GM18867 (cell line): ENCODE measurements at regions not wholly inside any gene's neighbourhood (a gene's known extent, or its start where the extent isn't known, plus 50 kb on each side); places are given as distances from the start of the nearest gene placed in this dataset.

Experiments
- ATAC-seq: cut with Tn5 transposase; IDR thresholded peaks from one replicate; pipeline ENCODE4 v1.9.1; 2021; ENCODE audit warnings: mild to moderate bottlenecking, moderate library complexity; ENCODE audit not compliant: unreplicated experiment

DNA sequence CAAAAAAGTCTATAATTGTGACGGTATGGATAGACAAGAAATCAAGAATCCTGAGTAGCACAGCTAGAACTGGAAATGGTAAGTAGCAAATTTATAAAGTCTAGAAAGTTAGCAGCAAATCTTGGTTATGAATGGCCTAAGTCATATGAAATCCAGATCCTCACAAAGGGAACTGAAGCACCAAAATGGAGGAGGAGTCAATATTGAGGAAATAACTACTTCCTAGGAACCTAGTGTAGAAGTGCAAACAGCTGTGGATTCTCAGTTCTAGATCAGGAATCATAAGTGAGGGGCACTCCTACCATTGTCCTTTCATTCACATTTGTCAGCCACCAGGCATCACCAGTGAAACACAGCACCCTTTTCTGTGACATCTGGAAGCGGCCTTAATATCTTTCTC lies 202.2 kb upstream of the DCN start:
- no peak for ATAC-seq

DNA sequence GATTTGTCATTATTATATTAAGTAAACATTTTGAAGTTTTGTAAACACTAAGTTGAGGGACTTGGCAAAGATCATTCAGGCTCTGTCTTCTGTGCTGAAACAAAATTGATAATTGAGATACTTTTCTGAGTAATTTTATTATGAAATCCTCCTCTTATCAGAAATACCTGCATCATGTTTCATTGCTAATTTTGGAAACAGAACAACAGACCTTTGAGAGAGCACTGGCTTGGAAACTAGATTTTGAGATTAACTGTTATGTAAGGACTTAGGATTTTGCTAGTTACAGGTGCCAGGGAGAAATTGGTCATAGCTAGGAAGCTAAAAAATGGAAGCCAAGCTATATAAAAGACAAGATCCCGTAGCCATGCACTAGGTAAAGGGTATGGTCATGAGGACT lies 201.7 kb upstream of the DCN start:
- ATAC-seq = no peak

DNA sequence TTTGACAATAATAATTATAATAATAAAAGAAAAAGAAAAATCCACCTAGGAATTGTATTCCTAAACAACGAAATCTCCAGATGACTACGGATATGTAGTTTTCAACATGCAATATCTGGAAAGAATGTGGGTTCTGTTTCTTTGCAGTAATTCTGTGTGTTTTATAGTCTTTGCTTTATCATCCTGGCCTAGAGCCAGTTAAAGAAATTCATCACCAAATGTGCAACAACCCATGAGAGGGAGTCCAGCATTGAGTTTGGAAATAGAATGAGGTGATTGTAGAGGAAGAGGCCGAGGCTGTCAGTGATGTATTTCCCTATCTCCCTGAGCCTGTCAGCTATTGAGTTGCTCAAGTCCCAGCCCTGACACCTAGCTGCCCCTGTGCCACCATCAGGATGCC lies 200.5 kb upstream of the DCN start:
- ATAC-seq = no peak

DNA sequence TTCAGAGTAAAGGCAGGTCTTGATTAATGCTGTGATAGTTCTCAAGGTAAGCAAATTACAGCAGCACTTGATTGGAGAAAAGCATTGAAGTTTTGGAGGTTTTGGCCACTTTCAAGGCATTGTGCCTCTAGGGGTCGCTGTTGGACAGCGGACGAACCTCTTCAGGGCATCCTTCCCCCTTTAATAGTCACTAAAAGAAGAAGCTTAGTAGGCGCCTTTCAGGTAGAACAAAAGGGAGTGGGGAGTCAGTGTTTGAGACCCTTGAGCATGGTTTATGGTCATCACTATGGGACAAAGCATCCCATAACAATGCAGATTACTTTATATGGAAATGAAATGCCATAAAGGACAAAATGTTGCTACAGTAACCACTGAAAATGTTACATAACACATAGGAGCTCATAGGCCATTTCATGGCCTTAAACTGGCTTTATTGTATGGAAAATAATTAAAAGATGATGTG lies 199.5 kb upstream of the DCN start:
- peak; percentile 84 for ATAC-seq

DNA sequence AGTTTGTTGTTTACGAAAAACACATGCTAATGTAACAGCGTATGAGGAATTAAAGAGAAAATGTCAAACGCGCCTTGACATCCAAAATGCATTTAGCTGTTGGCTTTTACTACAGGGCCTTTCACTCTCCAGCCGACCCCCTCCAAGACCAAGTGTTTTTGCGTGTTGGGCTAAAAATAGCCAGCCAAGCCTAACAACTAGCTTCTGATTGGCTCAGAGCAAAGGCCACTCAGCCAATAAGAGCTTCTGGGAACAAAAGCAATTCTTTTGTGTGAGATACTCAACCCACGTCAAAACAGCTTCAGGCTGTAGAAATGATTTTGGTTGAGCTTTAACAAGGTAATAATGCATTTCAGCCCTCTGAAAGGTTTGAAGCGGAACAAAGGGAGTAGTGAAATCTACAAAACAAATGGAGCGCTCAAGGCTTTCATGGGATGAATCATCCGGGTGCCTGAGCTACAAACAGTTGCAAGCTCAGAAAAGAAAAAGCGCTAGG lies 198.7 kb upstream of the DCN start:
- peak; percentile 65 for ATAC-seq

DNA sequence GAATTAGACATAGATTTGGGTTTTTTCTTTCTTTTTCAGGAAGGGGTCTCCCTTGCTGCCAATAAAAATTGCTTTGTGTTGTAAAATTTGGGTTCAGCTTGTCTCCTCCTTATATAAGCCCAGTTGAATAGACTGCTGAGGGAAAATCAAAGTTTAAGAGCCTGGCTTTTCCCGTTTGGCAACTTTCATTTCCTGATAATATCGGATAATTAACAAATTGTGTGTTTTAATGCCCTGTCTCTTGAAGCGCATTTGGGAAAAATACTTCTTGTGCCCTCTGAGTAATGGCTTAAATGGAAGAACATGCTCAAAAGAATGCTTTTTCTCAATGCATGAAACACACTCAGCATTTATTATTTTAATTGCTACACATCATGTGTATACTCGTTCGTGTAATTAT lies 198.0 kb upstream of the DCN start:
- ATAC-seq = no peak

DNA sequence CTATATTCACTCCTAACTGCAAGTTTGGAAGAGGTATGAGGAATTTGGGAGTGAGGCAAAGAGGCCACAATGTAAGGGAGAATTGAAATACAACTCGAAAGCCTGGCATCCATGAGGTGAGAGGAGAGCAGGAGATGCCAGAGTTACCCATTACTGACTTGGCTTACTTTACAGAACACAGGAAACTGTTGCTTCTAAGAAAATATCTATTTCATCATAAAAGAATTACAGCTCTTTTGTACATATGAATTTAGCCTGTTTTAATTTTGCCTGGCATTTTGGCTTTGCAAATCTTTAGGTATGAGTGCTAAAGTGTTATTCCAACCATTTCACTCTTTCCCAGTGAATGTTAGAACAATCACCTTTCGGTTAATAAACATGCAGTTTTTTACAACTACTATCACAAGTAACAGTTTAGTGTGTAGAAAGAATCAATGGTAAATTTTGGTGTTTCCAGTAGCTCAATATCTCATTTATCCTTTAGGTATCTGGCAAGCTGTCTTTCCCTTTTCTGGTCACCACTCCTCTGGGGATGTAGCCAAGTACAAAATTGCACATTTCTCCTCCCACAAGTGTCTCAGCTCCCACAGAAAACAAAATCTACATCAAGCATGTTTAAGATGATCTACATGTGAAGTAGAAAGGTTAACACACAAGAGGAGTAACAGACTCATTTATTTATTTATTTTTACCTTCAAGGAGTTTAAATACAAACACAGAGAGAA lies 196.6 kb upstream of the DCN start:
- ATAC-seq = no peak

DNA sequence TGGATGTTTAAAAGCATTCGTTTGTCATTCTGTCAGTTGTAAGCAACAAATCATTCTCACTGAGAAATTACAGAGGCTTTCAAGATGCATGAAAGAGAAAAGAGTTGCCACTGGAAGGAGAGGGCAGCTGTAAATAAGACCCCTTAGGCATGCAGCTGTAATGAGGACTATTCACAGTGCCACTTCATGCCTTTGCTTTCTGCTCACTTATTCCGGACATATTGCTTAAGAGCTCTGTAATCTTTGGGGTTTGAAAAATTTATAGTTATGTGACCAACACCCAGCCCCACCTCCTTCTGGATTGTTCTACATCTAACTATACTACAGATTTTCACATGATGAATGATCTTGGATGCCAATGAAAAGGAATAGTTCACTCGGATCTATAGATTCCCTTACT lies 194.8 kb upstream of the DCN start:
- ATAC-seq = no peak

DNA sequence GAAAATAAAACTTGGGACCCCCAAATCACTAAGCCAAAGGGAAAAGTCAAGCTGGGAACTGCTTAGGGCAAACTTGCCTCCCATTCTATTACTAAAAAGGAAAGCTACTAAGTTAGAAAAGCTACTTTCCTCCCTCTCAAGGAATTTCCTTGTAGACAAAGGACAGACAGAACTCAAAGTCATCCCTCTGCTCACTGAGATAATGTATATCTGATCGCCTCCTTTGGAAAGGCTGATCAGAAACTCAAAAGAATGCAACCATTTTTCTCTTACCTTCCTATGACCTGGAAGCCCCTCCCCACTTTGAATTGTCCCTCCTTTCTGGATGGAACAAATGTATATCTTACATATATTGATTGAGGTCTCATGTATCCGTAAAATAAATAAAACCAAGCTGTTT lies 190.5 kb upstream of the DCN start:
- no peak for ATAC-seq

DNA sequence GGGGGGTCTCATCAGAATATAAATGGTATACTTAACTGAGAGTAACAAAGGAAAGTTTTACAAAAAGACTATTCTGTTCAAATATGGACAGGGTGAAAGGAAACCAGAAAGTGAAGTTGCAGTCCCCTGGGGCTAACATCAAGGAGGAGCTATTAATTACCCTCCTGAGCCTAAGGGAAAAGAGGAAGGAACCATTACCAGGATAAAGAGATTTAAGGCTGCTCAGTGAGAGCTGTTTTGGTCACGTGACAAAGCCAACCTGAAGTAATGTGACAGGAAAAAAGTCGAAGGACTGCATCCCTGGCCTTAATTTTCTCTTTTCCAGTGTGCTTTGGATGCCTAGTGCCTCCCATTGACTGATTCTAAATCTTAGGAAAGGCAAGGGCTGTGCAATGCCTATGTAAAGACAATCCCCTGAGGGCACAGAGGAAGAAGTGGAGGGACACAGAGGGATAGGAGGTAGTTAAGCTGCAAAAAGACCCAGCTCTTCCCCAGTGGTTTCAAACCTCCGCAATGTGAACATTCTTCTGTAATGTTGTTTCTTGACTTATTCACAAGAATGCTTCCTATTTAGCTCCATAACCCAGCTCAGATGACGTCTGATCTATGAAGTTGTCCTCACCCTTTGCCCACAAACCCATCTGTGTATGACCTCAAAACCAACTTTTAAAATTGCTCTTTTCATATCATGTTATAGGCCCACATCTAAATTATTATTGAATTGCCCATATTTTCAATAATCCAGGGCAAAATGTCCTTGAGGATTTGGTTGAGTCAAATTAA lies 187.7 kb upstream of the DCN start:
- ATAC-seq = no peak

DNA sequence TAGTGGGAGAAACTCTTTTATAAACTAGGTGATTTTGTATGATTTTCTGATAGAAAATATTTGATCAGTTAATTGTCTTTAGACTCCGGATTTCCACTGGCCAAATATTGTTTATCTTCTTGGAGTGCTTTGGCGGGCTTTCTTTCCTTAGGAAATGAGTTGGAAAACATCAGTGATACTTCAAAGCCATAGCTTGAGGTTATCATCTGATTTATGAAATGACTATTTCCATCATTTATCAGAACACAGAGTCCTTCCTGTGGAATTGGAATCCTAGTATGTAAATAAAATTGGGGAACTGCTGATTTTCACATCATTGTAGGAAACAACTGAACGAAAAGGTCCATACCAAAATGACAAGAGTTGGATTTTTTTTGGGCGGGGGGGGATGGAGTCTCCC lies 186.0 kb upstream of the DCN start:
- ATAC-seq = no peak

DNA sequence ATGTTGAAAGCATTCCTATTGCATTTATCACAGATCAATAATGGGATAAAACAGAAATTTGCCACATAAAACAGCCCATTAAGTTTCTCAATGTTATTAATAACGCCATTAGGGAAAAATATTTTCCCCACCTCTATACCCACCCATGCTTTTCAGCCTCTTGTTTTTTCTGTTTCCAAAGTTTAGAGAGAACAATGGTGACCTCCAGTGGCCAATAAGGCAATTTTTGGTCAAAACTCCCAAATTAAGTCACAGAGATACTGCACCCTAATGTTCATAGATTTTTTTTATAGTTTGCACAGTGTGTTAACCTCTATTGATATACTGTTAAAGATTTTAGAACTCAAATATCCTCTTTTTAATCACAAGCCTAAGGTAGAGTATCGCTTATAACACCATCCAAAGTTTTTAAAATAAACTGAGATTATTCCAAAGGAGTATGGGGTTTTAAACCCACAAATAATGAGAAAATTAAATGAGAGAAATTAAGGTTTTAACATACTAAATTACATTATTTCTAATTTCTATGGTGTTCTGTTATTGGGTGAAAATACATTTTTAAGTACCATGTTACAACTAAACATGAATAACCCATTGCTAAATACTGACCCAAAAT lies 184.7 kb upstream of the DCN start:
- peak; percentile 53 for ATAC-seq

DNA sequence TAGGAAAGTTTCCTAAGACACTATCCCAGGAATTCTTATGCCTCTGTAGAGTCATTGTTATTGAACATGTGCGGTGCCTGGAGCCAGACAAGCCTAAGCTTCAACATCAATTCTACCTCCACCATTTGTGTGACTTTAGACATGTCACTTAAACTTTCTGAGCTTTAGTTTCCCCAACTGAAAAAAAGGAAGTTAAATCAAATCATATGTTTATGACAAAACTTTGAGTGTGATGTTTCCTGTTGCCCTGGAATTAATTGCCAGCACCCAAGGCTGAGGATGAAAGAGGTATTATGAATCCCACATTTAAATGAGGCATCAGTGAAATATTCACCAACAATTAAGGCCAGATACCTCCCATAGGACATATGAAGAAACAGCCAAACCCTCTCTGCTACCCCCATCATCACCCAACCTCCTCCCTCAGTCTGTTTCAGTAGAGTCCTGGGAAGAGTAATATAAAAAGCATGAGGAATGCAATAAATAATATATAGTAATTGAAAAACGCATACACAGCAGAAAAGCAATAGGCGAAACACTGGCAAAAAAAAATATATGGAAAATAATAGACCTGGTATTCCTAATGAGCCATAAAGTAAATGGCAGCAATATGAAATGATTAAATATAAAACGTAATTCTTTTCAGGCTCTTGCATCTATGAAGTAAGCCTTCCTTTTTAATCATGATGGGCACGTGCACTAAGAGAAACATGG lies 182.0 kb upstream of the DCN start:
- no peak for ATAC-seq

DNA sequence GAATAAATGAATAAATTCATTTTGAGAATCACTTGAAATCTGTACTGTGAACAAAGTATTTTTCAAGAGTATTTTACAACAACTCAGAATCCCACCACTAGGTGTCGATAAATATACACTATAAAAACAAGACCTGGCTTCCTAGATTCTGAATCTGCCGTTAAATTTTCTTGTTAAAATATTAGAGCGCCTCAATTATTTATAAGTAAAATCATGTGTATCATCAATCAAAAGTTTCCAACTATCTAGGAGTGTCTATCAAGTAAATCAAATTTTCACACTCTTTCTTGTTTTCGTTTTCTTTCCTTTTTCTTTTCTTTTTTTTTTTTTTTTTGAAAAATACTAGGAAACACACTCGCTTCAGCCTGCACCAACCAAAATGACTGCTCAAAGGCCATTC lies 179.2 kb upstream of the DCN start:
- peak; percentile 55 for ATAC-seq

DNA sequence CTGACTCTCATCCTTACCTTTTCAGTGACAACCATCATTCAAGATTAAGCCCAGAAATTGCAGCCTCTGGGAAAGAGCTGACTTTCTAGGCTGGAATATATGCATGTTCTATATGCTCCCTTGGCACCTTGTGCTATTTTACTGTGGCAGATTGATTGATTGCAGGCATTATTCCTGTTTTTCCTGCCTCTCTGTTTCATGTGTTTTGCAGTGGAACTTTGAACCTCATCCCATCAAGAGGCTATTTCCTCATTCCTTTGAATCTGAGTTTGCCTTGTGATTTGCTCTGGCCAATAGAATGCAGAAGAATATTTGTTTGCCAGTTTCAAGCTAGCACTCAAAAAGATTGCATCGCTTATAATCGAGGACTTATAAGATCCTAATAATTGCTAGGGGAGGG lies 174.8 kb upstream of the DCN start:
- ATAC-seq = no peak

DNA sequence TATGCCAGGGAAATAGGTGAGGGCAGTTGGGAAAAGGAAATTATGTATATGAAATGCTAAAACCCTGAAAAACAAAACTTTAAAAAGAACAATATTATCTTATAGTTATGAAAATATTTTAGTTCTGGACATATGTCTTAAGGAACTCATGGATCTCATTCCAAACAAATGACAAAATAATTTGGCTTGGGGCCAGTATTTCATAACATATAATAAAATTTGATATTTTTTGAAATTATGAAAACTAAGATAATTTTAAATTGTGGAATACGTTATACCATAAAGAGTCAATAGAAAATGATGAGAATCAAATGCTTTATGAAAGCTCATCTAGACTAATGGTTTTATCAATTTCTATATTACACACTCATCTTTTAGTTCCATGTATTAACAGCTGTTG lies 173.8 kb upstream of the DCN start:
- ATAC-seq = no peak

DNA sequence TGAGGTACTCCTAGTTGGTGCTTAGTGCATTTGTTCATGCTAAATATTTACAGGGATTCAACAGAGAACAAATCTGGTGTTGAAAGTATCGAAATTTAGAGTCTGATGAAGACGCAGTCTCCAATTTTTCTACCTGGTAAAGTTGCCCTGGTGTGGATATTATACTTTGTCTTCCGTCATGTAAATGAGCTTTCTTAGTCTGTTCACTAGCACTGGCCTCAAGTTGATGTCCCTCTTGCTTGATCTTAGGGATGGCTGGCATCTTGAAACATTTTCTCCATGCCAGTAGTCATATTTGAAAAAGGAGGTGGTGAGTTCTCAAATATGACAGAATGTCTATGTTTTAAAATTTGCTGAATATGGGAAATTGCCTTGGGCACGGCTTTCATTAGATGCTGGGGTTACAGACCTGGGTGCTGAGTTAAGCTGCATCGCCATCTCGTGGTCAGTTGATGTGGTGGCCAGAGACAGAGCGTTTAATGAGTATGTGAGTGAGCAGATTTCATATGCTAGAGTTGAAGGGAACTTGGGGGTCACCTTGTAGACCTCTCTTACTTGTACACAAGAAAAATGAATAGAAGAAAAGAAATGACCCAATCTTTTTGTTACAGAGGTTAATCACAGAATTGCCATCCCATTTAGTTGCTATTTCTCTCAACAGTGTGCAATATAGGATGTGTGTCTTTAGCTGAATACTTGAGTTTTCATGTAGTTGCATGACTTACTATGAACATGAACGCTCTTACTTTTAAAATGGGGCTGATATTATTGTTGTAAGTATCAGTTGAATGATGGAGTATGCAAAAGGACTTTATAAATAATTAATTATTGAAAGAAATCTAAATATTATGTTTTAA lies 172.8 kb upstream of the DCN start:
- ATAC-seq = peak; percentile 97

DNA sequence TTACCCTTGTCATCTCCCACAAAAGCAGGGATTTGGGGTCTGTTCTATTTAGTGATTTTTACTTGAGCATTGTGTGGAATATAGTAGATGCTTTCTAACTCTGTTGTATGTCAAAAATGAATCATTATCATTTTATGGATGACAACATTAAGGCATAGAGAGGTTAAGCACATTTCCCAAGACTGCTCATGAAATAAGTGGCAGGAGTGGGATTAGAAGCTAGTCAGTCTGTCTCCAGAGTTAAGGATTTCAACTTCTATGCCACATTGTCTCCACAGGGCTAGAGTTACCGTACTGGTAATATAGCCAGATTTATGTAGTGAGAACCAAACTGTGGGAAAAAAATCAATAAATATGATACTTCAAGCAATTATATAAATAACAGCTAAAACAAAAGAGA lies 170.6 kb upstream of the DCN start:
- ATAC-seq = no peak

DNA sequence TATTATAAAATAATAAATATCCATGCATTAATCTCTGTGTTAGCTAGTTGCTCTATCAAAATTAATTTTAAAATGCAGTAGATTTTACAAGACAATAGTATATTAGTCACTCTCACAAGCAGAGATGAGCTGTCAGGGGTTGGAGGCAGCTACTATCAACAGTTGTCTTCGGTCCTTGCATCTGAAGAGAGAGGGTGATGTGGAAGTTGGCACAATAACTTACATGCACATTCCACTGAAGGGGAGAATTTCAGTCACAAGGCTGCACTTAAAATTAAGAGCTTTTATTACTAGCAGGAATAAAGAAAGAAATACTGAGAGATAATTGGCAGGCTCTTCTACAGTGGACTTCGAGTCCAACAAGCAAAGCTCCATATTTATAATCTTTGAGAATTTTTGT lies 166.9 kb upstream of the DCN start:
- ATAC-seq = no peak

DNA sequence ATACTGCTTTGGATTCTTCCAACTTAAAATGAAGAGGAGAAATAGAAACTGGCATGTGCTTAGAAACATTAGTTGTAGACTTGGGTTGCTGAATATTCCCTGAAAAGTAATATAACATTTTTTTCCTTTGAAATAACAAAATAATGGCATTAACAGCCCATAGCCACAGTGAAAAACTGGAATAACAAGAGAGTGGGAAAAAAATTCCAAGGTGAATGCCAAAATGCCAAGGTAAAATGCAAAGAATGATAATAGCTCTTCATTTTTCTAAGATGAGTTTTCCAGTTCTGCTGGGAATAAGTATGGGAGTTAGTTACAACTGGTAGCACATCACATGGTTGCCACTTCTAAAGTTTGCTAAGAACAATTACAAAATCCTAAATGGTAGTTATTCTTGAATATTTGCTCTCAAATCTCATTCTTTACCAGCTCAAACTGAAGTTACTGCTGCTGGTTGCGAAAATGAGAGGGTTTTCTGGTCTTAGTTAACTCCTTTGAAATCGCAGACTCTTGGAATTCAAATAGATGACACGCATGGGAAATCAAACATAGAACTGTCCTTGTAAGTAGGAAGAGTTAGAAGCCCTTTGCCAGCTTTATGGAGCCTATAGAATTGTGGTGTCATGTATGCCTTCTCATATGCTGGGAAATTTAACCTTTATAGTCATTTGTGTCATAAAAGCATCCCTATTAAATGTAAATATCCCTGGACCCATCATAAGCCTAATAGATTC lies 165.0 kb upstream of the DCN start:
- ATAC-seq = no peak
